Left forelimb (tissue), 1 donor: ENCODE measurements at regions not wholly inside any gene's neighbourhood (a gene's known extent, or its start where the extent isn't known, plus 50 kb on each side); places are given as distances from the start of the nearest gene placed in this dataset.

Source experiments
- DNase-seq: peaks from one replicate; pipeline ENCODE4 v3.0.0-alpha.2; 2018; ENCODE audit warnings: low spot score

DNA sequence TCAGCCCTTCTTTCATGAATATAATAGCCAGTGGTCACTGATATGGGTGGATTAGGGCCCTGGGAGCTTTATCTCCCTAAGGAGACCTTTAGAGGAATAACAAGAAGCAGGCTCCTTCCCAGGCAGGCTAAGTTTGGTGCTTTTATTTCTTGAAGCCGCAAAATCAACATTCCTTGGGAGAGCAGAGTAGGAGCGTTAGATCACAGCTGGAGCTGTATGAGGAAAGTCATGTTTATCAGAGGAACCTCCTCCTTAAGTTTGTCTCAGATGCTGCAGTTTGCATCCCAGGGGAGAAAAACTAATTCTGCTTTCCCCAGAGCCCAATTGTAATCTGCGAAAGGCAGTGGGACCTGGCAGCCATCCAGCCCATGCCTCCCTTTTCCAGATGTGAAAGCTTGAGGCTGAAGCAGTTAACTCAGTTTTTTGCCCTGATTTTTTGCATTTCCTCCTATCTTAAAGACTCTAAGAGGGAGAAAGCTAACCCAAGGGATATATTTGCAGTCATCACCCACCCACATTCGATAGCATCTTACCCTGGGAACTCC is 186.0 kb upstream of the FRMPD4 start:
- DNase-seq, result no peak

DNA sequence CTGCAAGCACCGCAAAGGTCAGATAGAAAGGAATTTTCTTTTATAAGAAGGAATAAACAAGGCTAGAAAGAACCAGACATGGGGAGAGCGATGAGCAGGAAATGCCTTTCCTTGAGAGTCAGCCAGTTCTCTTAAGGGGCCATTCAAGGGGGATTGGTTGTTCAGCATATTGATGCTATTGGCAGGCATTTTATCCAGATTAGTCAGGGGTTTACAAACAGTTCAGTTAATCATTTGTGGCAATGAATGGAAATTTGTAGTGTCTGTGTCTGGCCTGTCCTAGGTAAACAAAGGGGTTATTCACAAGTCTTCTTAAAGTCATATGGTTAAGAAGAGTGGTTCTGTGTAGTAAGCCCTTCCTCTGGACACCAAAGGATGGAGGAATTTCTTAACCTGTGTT is 184.7 kb upstream of the FRMPD4 start:
- DNase-seq, result no peak

DNA sequence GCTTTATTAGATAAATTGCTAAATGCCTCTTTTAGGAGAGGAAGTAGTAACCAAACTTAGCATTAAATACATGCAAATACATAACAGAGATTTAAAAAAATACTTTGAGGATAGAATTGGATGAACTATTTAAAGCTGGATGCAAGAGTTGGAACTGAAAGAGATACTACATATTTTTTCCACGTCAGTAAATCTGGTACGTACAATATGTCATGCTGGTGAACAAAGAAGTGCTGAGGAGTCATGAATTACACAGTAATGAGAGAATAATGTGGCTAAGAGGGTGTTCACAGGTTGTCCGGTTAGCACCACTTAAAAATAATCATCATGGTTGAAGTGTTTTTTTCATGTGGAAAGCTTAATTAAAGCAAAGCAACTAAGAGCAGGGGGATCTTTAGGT is 184.1 kb upstream of the FRMPD4 start:
- DNase-seq, result no peak

DNA sequence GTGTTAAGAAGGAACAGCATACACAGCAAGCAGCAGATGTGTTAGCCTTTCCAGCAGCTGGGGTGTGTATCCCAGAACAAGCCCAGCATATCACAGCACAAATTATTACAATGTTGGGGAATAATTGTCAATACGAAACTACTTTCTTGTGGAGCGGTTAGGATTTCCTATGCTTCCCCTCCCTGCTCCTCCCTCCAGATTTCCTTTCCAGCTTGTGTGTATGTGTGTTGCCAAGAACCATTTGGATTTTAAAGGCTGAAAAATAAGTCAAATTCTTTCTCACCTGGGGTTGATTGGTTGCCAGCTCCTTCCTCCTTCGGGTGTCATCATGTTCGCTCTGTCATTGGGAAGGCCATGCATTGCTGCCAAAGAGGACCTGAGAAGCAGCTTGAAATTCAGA is 178.2 kb upstream of the FRMPD4 start:
- no peak for DNase-seq

DNA sequence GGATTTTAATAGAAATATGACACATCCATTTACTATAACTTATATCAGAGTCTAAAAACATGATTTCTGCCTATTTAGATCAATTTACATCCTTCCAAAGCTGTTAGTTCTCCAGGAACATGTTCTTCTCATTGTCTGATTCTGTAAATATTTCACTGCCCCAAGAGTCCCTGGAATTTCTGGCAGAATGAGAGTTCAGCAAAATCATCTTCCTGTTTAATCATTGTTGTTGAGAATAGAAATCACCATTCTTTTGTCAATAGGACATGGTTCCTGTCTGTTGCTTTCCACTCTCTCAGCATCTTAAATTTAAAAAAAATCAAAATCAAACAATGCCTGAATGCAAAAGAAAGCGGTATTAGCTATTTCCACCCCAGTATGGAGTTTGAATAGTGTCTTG is 172.8 kb upstream of the FRMPD4 start:
- DNase-seq, result no peak

DNA sequence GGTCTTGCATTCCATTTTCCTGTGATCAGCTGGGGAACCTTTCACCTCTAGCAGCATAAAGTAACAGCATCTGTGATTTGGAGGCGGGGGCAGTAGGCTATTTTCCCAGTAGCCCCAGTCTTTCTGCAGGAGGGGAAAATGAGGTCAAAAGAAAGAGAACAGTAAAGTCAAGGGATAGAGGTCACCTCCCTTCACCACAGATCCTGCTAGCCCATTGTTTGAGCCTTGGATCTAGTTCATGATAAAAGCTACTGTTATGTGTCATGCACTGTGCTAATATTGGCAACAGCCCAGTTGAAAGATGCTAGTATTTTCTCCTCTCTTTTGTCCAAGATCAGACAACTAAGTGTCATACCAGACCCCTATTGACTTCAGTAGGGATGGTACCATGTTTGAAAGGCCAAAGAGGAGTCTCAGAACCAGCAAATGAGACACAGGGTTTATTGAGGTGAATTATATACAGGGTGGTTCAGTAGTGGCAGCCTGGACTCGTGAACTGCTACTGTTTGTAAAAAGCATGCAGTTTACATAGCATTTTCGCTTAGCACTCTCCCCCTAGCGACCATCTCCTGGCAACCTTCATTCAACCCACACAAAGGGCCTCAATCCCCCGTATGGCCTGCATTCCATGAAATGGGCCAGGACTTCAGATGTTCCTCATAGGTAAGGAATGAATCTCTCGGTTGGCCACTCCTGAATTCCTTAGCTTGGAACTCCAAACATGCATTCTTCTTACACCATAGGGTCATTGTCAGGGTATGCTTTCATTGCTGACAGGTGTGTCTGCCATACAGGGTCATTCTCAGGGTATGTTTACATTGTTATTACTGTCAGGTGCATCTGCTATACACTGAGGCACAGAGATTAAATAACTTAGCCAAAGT is 170.0 kb upstream of the FRMPD4 start:
- DNase-seq, result no peak

DNA sequence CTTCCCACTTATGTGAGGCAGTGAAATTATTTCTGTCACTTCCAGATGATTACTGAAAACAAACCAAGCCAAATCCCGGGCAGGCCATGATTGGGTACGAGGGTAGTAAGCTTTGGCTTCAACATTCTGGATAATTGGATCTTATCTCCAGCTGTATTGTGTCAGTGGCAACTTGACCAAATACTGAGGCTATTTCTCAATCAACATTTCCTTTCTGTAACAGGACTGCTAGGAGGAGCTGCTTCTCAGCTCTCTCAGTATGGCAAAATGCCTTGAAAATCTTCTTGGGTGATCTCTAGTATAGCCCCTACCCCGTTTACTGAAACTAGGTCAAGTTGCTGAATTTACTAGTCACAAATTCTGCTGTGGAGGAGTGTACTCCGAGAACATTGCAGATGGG is 169.3 kb upstream of the FRMPD4 start:
- no peak for DNase-seq

DNA sequence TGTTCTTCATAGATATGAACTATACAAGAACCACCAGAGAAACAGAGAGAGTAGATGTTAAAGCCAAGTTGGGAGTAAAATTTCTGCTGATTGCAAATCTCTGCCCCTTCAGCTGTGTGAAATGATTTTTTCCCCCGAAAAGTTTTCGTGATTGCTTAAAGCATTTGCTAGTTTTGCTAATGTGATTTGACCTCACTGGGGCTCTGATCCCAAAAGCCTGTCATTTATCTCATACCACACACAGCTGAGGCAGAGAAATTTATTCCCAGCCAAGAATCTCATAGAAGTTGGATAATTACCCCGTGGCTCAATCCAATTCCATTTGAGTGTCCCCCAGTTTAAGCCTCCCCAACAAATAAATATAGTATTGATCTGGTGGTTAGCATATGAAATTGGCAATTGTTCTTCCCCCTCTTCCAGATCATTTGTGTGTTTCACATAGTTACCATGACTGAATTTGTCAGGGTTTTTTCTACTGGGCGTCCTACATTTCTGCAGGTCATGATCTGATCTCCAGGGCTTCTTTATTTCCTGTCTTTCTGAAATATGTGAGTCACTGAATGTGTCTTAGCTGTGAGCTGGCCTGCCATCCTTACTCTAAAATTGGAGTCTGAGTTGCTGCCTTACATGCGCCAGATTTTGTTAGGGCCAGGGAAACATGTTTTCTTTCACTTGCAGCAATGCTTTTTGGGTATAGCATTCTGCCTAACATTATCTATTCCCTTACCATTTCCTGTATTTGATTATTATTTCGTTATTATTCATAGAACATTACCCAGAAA is 167.5 kb upstream of the FRMPD4 start:
- no peak for DNase-seq

DNA sequence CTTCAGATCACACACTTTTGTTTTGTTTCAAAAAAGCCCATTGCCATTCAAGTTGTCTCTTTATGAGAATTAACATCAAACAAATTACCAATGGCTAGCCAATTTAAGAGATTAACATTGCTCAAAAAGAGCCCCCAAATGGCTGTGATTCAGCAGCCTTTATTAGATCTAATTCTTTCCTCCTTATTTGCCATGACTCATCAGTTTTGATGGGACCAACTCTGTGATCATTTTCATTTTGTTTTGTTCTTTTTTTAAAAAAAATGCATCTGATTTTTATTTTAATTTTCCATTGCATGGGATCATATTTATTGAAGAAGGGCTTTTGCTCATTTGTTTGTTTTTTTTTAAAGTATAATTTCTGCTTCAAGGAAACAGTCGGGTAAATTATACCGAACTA is 161.6 kb upstream of the FRMPD4 start:
- no peak for DNase-seq

DNA sequence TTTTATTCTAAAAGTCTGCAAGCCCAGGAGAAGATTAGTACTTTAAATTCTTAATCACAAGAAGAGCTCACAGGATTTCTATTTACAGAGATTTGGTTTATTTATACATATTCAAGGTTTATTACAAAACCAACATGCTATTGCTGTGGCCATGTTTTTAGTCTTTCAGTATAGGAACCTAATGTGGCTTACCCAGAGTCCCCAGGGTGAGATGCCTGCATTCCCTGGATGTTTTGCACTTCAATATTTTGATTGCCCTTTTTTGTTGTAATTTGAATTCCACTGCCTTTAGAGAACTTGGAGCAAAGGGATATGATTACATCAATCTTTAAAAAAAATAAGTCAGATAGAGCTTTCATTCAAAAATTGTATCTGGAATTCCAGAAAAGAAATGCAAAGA is 146.0 kb upstream of the FRMPD4 start:
- no peak for DNase-seq

DNA sequence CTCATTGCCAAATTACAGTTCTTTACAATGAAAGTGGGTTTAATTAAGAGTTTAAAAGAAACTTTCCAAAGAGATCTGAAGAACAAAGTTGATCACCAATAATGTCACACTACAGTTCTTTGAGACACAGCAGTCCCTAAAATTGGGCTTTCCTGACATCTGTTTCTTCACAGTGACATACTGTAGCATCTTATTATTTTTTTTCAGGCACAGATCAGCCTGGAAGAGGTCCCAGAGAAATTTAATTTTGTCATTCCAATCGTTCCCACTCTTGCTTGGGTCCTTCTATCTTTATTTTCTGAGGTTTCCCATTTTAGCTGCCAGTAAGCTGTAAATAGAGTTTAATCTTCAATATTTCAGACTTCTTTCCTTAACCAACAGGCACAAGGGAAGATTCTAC is 143.1 kb upstream of the FRMPD4 start:
- no peak for DNase-seq

DNA sequence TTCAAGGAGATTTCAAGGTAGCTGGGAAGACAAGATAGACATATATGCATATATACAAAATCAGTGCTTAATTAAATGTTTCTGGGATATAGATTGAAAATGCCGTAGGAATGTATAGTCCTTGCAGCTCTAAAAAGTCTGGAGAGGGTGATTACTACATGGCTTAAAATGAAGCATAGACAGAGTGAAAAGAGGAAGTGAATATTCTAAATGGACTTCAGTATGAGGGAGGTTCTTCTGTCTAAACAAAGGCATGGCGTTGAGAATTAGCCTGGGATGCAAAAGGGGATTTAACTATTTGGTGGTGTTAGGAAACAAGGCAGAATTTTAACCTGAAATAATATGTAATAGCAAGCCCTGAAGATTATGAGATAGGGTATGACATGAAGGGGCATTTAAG is 141.5 kb upstream of the FRMPD4 start:
- no peak for DNase-seq

DNA sequence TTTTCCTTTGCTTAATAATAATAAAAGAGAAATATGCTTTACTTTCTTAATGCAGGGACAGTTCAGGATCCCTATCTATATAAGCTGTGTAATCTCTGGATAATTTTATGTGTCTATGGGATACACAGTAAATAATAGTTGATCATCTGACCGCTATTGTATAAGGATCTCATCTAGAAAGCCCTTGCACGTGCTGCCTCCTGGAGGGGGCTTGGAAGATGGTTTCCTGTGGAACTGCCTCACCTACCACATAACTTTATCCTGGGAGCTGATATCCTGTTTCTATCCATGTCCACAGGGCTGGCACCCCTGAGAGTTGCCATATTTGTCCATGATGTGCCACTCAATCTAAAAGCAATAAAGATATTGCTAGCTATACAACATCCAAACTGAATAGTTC is 139.3 kb upstream of the FRMPD4 start:
- no peak for DNase-seq

DNA sequence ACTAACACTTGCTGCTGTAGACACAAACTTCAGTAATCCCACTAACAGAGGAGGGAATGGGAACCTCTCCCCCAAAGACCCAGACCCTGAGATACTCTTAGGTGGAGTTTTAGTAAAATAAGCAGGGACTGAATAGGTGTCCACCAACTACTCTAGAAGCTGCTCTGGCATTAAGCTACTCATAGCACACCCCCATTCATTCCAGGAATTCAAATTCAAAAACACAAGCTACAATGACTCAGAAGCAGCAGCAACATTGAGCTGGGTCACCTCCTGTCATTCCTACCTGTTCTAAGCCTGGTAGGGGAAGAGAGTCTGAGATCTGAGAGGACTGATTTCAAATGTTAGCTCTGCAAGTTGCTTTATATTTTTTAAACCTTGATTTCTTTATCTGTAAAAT is 135.4 kb upstream of the FRMPD4 start:
- no peak for DNase-seq

DNA sequence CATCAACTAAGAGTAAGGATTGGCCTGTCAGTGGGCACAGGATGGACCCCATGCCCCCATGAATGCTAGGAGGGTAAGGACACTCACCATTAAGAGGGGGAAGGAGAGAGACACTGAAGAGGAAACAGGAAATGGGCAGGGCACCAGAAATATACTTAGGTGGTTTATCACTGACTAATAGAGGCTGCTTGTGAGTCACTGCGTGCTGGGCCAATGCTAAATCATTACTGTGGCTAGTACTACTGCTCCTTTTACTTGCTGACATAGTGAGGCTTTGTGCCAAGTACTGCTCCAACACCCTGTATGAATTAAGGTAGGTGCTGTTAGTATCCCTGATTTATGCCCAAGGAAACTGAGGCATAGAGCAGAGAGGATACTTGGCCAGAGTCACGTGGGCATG is 130.4 kb upstream of the FRMPD4 start:
- no peak for DNase-seq

DNA sequence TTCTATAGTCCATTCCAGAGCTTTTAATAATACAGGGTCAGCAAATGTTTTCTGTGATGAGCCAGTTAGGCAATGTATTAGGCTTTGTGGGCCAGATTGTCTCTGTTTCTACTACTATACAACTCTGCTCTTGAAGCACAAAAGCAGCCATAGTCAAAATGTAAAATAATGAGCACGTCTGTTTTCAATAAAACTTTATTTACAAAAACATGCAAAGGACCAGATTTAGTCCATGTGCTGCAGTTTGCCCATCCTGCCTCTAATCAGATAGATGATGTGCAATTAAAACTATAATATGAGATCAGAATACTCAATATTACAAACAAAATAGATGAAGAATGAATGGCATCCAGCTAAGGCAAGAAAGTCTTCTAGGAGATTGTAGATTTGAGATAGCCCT is 127.8 kb upstream of the FRMPD4 start:
- no peak for DNase-seq

DNA sequence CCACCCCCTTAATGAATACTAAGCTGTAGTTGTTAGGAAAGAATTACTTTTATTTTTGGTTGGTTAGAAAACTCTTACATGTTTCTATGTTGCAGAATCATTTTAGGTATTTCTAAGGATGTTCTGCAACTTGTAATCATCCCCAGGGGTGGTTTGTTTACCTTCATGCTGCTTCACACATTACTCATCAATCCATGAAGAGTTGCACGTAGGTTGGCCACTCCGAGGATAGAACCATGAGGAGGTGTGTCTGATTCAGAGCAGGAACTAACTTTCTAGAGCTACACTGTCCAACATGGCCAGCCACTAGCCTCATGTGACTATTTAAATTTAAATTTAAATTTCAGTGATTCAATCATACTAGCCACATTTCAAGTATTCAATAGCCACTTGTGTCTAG is 127.2 kb upstream of the FRMPD4 start:
- no peak for DNase-seq

DNA sequence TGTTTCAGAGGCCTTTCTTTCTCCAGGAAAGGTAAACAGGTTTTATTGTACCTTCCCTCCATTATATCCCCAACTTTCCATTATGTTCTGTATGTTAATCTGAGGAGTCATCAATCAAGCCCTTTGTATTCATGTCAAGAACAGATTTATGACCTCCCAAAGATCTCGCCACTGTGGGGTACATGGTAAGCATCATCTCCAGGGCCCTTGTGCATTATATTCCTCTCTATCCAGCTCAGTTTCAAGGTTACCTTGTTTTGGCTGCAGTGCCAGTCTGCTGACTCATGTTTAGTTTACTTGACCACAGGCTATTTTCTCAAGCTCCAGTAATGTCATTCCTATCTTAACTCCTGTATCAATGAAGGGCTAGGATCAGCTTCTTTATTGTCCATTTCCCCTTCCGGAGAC is 125.1 kb upstream of the FRMPD4 start:
- no peak for DNase-seq

DNA sequence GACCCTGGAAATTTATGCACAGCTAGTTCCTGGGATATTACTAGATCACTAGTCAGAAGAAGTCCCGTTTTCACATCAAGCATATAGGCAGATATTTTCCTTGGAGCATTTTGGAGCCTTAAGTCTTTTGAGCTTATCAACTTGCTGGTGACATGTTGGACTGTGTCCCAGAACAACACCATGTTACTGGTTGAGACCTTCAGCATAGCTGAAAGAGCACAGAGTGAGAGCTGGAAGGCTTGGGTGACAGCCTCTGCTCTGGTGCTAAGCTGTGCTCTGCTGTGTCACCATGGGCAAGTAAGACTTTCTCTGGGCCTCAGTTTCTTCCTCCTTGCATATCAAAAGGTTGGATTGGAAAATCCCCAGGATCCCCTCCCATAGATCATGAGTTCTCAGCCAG is 116.6 kb upstream of the FRMPD4 start:
- no peak for DNase-seq

DNA sequence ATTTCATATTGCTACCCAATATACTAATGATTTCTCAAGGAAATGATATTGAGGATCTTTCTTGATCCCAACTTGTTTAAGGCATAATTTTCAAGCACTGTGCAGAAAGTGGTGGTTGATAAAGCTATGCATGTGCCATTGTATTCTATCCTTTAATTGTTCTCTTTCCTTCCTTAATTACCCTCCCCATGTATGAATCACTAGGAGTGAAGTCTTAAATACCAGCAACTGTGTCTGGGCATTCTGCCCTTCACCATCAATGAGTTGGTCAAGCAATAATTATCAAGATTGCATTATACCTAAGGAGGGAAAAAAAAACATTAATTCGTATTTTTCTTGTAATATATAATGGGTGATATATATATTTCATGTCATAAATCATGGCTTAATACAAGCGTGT is 111.8 kb upstream of the FRMPD4 start:
- no peak for DNase-seq

DNA sequence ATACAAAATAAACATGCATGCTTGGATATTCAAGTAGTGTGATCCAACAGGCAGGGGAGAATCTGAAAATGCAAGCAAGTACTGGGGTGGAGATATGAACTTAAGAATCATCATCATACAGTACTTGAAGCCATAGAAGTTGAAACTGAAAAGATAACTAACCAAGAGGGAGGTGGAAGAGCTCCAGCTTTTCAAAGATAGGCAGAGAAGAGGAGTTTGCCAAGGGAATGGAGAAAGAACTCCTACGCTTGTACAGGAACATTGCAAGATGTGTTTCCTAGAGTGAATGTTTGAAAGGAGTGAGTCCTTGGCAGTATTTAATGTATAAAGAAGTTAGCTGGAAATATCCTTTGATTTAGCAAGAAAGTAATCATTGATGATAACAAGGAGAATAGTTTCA is 106.2 kb upstream of the FRMPD4 start:
- no peak for DNase-seq

DNA sequence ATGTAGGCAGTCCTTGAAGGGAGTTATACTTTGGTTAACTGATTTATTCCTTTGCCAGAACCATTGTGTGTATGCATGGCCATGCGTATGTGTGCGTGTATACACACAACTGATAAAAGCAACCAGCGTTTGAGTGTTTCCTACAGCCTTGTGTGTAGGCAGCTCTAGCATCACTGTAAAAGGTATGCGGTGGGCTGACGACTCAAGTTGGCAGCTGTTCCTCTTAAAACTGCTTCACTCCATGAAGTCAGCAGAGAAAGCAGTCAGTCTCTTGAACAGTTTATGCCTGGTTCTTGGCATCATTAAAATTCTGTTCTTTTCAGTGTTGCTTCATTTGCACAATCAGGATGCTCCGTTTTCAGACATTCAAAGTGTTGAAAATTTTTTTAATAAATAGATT is 103.5 kb upstream of the FRMPD4 start:
- no peak for DNase-seq

DNA sequence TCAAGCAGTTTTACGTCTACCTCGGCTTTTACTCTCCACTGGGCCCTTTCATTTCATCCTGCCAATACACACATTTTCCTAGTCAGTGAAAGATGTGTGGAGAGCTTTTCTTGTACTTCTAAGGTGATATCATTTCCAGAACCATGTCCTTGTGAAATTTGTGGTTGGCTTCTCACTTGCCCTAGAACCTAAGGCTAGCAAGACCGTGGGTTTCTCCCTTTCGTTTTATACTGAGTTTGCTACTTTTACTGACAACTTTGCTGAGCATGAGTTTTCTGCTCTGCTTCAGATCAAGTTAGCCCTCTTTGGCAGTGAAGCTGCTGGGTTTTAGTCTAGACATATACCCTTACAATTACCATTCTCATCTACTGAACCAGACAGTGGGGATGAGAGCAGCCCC is 95.7 kb upstream of the FRMPD4 start:
- DNase-seq, result no peak
